ENCODE measurements at regions not wholly inside any gene's neighbourhood (a gene's known extent, or its start where the extent isn't known, plus 50 kb on each side); places are given as distances from the start of the nearest gene placed in this dataset.
A peak's percentile ranks its signal among the peaks of the same experiment; 100 is the strongest.

DNA sequence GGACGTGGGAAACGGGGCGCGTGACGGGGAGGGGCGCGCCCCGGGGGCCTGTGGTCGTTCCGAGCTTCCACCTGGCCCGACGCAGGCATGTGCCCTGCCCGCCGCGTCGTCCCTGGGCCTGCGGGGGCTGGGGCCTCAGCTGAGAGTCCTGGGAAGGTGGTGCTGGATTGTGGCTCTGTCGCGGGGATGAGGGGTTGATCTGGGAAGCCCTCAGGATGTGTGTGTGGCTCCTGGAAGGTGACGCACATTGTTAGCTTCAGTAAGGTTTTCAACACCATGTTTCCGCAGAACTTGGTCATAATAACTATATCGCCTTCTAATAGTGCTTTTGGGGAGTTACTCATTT, 589.1 kb downstream of the MTRR start:
- Histone ChIP-seq H3K27me3 (no peaks in the 10 kb centered on the region), H3K27ac (peak overlapping the region; percentile 87), H3K9me3 (no peaks in the 10 kb centered on the region), H3K4me1 (peaks cover 13% of the 10 kb centered on the region), H3K4me3 (peak overlapping the region; percentile 76), H3K36me3 (no peaks in the 10 kb centered on the region)
- 4% methylated on average over 5 of the region's 22 CpGs for WGBS
- TF ChIP-seq POLR2A (IDR thresholded peaks at IDR 0.05) (no peak), EP300 (IDR thresholded peaks at IDR 0.05) (no peak)
- DNase-seq (ENCODE audit: low spot score in 2 of 2) = no peak

DNA sequence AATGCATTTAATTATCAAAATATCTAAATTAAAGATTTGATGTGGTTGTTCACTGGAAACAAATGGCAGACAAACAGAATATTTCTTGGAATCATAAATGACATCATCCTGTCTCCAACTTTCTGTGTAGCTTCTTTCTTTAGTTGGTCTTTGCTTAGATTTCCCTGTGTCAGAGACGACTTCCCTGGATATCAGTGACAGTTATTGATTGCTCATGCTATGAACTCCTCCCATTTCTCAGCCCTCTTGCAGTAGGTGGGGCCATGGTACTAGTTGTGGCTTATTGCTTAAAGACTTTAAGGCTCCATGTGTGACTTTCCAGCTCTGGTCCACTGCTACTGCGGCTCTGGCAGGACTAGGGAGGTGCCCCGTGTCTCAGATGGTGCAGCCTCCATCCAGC, 592.6 kb downstream of the MTRR start:
- H3K9me3 ChIP-seq = no peaks in the 10 kb centered on the region
- peaks cover 13% of the 10 kb centered on the region for H3K4me1 ChIP-seq
- no peaks in the 10 kb centered on the region for H3K36me3 ChIP-seq
- H3K27me3 ChIP-seq = no peaks in the 10 kb centered on the region
- WGBS = 76% methylated on average over 3 of the region's 3 CpGs
- no peak overlapping the region for H3K4me3 ChIP-seq
- no peak overlapping the region for H3K27ac ChIP-seq
- DNase-seq (ENCODE audit: low spot score in 2 of 2) = no peak
- TF ChIP-seq EP300 (IDR thresholded peaks at IDR 0.05) (no peak), POLR2A (IDR thresholded peaks at IDR 0.05) (no peak), POLR2AphosphoS5 (IDR thresholded peaks at IDR 0.05) (no peak)
- TF ChIP-seq, protein P1, sequence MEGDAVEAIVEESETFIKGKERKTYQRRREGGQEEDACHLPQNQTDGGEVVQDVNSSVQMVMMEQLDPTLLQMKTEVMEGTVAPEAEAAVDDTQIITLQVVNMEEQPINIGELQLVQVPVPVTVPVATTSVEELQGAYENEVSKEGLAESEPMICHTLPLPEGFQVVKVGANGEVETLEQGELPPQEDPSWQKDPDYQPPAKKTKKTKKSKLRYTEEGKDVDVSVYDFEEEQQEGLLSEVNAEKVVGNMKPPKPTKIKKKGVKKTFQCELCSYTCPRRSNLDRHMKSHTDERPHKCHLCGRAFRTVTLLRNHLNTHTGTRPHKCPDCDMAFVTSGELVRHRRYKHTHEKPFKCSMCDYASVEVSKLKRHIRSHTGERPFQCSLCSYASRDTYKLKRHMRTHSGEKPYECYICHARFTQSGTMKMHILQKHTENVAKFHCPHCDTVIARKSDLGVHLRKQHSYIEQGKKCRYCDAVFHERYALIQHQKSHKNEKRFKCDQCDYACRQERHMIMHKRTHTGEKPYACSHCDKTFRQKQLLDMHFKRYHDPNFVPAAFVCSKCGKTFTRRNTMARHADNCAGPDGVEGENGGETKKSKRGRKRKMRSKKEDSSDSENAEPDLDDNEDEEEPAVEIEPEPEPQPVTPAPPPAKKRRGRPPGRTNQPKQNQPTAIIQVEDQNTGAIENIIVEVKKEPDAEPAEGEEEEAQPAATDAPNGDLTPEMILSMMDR (IDR thresholded peaks at IDR 0.05) = no peak

DNA sequence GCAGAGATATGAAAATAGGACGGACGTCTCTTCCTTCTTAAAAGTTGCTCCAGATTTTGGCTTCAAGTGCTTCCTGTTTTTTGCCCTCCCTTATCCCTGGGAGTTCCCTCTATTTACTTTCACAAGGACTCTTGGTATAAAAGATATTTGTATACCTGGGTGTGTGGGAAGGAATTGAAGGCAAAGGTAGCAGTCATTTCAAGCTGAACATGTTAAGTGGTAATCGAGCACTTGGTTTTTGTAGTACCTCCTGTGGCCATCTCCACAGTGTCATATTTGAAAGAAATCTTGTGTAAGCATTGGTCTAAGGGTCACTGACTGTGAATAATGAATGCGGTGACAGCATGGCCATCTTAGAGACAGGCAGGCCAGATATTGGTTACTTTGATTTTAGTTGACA, 593.6 kb downstream of the MTRR start:
- no peak overlapping the region for H3K27ac ChIP-seq
- H3K4me3 ChIP-seq = no peak overlapping the region
- no peaks in the 10 kb centered on the region for H3K36me3 ChIP-seq
- TF ChIP-seq POLR2A (IDR thresholded peaks at IDR 0.05) = no peak
- WGBS = 62% methylated on average over 4 of the region's 4 CpGs
- no peaks in the 10 kb centered on the region for H3K27me3 ChIP-seq
- H3K9me3 ChIP-seq = no peaks in the 10 kb centered on the region
- peaks cover 8% of the 10 kb centered on the region for H3K4me1 ChIP-seq
- no peak for DNase-seq (ENCODE audit: low spot score in 2 of 2)

DNA sequence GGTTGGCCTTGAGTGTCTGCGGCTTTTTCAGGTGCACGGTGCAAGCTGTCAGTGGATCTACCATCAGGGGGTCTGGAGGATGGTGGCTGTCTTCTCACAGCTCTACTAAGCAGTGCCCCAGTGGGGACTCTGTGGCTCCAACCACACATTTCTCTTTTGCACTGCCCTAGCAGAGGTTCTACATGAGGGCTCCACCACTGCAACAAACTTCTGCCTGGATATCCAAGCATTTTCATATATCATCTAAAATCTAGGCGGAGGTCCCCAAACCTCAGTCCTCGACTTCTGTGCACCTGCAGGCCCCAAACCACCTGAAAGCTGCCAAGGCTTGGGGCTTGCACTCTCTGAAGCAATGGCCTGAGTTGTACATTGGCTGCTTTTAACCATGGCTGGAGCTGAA, 601.5 kb downstream of the MTRR start:
- no peak for DNase-seq (ENCODE audit: low spot score in 2 of 2)
- H3K36me3 ChIP-seq = no peaks in the 10 kb centered on the region
- WGBS = 90% methylated on average over 3 of the region's 4 CpGs
- H3K27me3 ChIP-seq = no peaks in the 10 kb centered on the region
- H3K4me1 ChIP-seq = no peaks in the 10 kb centered on the region
- no peak for TF ChIP-seq POLR2AphosphoS5 (IDR thresholded peaks at IDR 0.05)
- H3K27ac ChIP-seq = no peak overlapping the region
- H3K4me3 ChIP-seq = no peak overlapping the region
- H3K9me3 ChIP-seq = no peaks in the 10 kb centered on the region

DNA sequence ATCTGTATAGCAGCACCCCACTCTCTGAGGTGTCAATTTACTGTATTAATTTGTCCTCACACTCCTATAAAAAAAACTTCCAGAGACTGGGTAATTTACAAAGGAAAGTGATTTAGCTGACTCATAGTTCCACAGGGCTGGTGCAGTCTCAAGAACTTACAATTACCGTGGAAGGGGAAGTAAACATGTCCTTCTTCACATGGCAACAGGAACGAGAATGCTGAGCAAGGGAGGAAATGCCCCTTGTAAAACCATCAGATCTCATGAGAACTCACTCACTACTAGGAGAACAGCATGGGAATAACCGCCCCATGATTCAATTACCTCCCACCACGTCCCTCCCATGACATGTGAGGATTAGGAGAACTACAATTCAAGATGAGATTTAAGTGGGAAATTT, 602.6 kb downstream of the MTRR start:
- TF ChIP-seq, protein P1 (IDR thresholded peaks at IDR 0.05) = no peak
- no peak for TF ChIP-seq POLR2A (IDR thresholded peaks at IDR 0.05)
- no peak for TF ChIP-seq POLR2AphosphoS5 (IDR thresholded peaks at IDR 0.05)
- TF ChIP-seq EP300 (IDR thresholded peaks at IDR 0.05) = no peak
- Histone ChIP-seq H3K36me3 (no peaks in the 10 kb centered on the region), H3K27me3 (no peaks in the 10 kb centered on the region), H3K9me3 (no peaks in the 10 kb centered on the region), H3K27ac (no peak overlapping the region), H3K4me1 (no peaks in the 10 kb centered on the region), H3K4me3 (no peak overlapping the region)
- DNase-seq (ENCODE audit: low spot score in 2 of 2) = no peak
- 65% methylated on average over 4 of the region's 4 CpGs for WGBS

DNA sequence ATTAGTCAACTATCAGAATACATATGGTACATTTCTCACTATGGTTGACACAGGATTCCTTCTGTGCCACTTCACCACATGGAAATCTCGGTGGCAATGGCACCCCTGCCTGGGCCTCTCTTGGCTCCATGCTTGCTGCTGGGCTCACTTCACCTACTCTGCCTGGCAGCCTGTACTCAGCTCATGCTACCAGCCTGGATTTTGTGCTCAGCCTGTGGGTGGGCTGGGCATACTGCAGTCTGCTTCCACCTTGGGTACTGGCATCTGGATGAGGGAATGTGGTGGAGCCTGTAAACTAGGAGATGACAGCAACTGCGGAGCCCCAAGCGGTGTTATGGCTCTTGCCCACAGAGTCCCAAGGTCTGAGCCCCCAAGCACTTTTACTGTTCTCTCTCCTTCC, 604.1 kb downstream of the MTRR start:
- TF ChIP-seq POLR2AphosphoS5 (IDR thresholded peaks at IDR 0.05) (no peak), POLR2A (IDR thresholded peaks at IDR 0.05) (no peak), EP300 (IDR thresholded peaks at IDR 0.05) (no peak)
- TF ChIP-seq, protein P1 (IDR thresholded peaks at IDR 0.05) = no peak
- H3K27me3 ChIP-seq = no peaks in the 10 kb centered on the region
- no peaks in the 10 kb centered on the region for H3K9me3 ChIP-seq
- no peak for DNase-seq (ENCODE audit: low spot score in 2 of 2)
- no peaks in the 10 kb centered on the region for H3K4me1 ChIP-seq
- no peaks in the 10 kb centered on the region for H3K36me3 ChIP-seq
- 86% methylated on average over 3 of the region's 3 CpGs for WGBS
- no peak overlapping the region for H3K27ac ChIP-seq
- no peak overlapping the region for H3K4me3 ChIP-seq

DNA sequence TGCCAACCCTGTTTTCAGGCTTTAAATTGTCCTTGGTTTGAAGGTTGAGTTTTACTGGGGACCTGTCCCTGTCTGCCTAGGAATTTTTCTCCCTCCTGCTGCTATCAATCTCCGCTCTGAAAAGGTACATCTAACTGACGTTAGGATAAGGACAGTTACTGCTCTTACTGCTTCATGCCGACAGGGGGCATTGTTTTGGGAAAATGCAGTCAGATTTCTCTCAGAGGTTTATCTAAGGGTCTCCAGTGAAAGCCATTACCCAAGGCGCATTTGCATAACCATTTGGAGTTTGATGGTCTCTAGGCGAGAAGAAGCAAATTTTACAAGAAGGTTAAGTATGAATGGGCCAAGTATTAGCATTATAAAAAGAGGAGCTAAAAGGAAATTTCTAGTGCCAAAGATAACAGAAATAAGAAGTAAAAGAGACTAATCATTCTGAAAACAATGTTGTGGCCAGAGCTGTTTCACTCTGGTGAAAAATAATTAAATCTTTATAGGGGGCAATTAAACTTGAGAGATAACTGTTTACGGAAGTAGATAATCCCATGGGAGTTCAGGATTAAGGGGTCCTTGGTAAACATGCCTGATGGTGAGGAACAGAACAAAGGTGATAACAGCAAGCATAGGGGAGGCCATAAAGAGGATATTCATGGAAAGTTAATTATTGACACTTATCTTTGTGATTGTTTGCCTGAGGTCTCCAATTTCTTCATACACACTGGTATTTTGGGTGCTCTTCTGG, 605.0 kb downstream of the MTRR start:
- H3K27ac ChIP-seq = no peak overlapping the region
- no peak for DNase-seq (ENCODE audit: low spot score in 2 of 2)
- H3K27me3 ChIP-seq = no peaks in the 10 kb centered on the region
- TF ChIP-seq POLR2A (IDR thresholded peaks at IDR 0.05) = no peak
- TF ChIP-seq, protein P1 (IDR thresholded peaks at IDR 0.05) = no peak
- TF ChIP-seq POLR2AphosphoS5 (IDR thresholded peaks at IDR 0.05) = no peak
- no peak for TF ChIP-seq EP300 (IDR thresholded peaks at IDR 0.05)
- 81% methylated on average over 6 of the region's 6 CpGs for WGBS
- no peaks in the 10 kb centered on the region for H3K9me3 ChIP-seq
- H3K36me3 ChIP-seq = no peaks in the 10 kb centered on the region
- H3K4me3 ChIP-seq = no peak overlapping the region
- H3K4me1 ChIP-seq = no peaks in the 10 kb centered on the region
